Activated CD8-positive, alpha-beta T cell treated with anti-CD3 and anti-CD28 coated beads for 36 hours (primary cell): ENCODE measurements at regions not wholly inside any gene's neighbourhood (a gene's known extent, or its start where the extent isn't known, plus 50 kb on each side); places are given as distances from the start of the nearest gene placed in this dataset.

Experiments used
- ATAC-seq: fragments of 200-7000 bp; cut with Tn5 transposase; one replicate; pipeline ENCODE4 v1.10.0; 2021; ENCODE audit warnings: mild to moderate bottlenecking, moderate library complexity
- CTCF ChIA-PET: fragments of 350-600 bp; sonication (Branson Sonifier 250); formaldehyde crosslinking; loops from one replicate; lab custom pipeline; 2021; ENCODE audit warnings: antibody characterized with exemption; lab: Charles Lee
- POLR2A ChIA-PET: fragments of 350-600 bp; sonication (Branson Sonifier 250); formaldehyde crosslinking; loops from one replicate; lab custom pipeline; 2021; ENCODE audit warnings: antibody characterized with exemption; lab: Charles Lee
- DNase-seq: peaks from one replicate; pipeline ENCODE4 v3.0.0-alpha.2; 2020
- H3K27ac Mint-ChIP-seq: one replicate; pipeline ENCODE4 v1.8.0; 2021; ENCODE audit warnings: mild to moderate bottlenecking, mixed read lengths
- H3K27me3 Mint-ChIP-seq: one replicate; pipeline ENCODE4 v1.8.0; 2021; ENCODE audit warnings: mixed read lengths
- H3K36me3 Mint-ChIP-seq: one replicate; pipeline ENCODE4 v1.8.0; 2021; ENCODE audit warnings: low read depth, mixed read lengths
- H3K4me1 Mint-ChIP-seq: one replicate; pipeline ENCODE4 v1.8.0; 2021; ENCODE audit warnings: low read depth, mixed read lengths
- H3K4me3 Mint-ChIP-seq: one replicate; pipeline ENCODE4 v1.8.0; 2021; ENCODE audit warnings: mild to moderate bottlenecking, moderate library complexity, mixed read lengths
- H3K9me3 Mint-ChIP-seq: one replicate; pipeline ENCODE4 v1.8.0; 2021; ENCODE audit warnings: mixed read lengths
- CTCF ChIP-seq: fragments of 200-600 bp; IDR thresholded peaks from one replicate; pipeline ENCODE4 v1.8.0; 2022; ENCODE audit warnings: antibody characterized with exemption, mild to moderate bottlenecking
- intact Hi-C: fragments of 100-400 bp; cut with micrococcal nuclease; formaldehyde crosslinking; loops from one replicate; pipeline ENCODE4 v1.10.0; 2022

DNA sequence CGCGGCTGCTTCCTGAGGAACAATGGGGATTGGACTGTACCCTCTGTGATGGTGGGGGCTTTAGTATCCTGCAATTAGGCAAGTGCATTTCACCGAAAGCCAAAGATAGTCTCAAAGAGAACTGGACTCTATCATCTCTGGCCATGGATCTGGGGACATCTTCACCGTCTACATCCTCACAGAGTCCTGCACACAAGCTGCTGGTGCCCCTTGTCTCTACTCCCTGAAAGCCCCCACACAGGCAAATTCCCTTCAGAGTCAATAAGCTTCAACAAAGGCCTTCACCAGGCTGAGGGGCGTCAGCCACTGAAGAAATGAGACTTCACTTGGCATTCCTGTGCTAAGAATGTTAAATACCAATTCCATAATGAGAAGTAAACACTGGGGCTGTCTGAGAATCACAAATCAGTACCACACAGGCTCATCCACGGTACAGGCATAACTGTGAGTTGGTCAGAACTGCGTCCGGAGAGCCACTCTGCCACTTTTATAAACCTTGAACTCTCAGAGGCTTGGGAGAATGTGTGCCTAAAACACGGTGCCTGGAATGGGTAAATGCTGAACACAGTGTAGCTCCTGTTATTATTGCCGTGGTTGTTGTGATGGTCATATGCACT is 432.7 kb downstream of the ZNF521 start:
- Mint-ChIP-seq H3K36me3 (no peaks in the 10 kb centered on the region), H3K4me1 (no peaks in the 10 kb centered on the region), H3K4me3 (no peak overlapping the region), H3K27ac (no peak overlapping the region), H3K27me3 (no peaks in the 10 kb centered on the region), H3K9me3 (no peaks in the 10 kb centered on the region)
- ChIA-PET POLR2A (no interaction called here), CTCF (no interaction called here)
- ATAC-seq (no peak), DNase-seq (no peak)
- TF ChIP-seq CTCF: no peak
- intact Hi-C loops: no loop called here

- no peak for DNase-seq
- intact Hi-C loops: no loop called here
- Mint-ChIP-seq H3K27ac (no peak overlapping the region), H3K4me1 (no peaks in the 10 kb centered on the region), H3K9me3 (no peaks in the 10 kb centered on the region), H3K36me3 (no peaks in the 10 kb centered on the region), H3K27me3 (no peaks in the 10 kb centered on the region), H3K4me3 (no peak overlapping the region)
- no peak for ATAC-seq
- TF ChIP-seq CTCF: no peak
- CTCF ChIA-PET: no interaction called here
- POLR2A ChIA-PET: no interaction called here
These were observed 429.5 kb downstream of the ZNF521 start for GRCh38 chr18:24922491-24922890.

DNA sequence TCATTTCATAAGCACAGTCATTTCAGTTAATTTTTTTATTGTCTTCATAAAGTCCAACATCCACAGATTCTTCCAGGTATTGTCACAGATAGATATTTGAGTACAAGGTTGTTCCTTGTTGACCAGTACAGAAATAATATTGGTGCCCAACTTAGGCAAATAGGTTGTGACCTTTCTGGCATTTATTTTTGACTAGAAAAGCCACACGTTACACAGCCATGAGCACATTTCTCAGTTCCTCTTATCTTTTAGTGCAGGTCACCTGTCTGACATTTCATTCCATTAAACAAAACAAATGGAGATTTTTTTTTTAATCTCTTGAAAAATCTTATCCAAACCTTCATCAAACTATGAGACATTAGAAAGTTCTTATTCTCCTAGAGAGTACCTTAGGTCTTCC is 428.8 kb downstream of the ZNF521 start:
- POLR2A ChIA-PET: no interaction called here
- ATAC-seq (no peak), DNase-seq (no peak)
- no peaks in the 10 kb centered on the region for H3K27me3 Mint-ChIP-seq
- CTCF ChIA-PET: no interaction called here
- H3K4me1 Mint-ChIP-seq: no peaks in the 10 kb centered on the region
- no peak for TF ChIP-seq CTCF
- intact Hi-C loops: no loop called here
- no peak overlapping the region for H3K4me3 Mint-ChIP-seq
- no peaks in the 10 kb centered on the region for H3K9me3 Mint-ChIP-seq
- no peaks in the 10 kb centered on the region for H3K36me3 Mint-ChIP-seq
- H3K27ac Mint-ChIP-seq: no peak overlapping the region

DNA sequence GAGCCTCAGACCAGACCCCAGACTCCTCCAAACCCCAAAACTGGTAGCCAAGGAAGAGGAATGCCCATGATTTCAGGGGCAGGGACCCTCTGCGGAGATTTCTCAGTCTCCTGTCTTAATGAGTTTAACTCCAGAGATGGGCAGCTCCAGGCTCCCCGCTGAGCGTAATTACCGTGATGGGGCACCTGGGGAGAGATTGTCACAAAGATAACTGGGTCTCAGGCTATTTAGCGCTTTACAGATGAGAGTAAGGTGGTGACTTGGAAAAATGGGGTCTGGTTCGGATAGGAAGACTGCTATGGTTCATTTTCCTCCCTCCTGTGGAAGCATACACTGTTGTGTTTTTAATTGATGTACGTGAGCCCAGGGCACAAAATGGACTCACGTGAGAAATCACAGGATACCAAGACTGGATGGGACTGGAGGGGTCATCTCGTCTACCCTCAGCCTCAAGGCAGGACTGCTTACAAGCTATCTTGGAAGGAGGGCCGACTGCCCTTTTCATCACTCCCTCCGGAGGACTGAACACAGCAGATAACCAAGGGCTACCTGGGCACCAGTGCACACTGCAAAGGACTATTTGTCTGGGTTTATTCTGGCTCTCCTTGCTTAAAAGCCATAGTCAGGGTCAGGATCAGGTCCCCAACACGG is 427.8 kb downstream of the ZNF521 start:
- ATAC-seq (no peak), DNase-seq (no peak)
- no peak overlapping the region for H3K27ac Mint-ChIP-seq
- TF ChIP-seq CTCF: no peak
- H3K4me3 Mint-ChIP-seq: no peak overlapping the region
- CTCF ChIA-PET: no interaction called here
- H3K36me3 Mint-ChIP-seq: no peaks in the 10 kb centered on the region
- POLR2A ChIA-PET: no interaction called here
- intact Hi-C loops: no loop called here
- H3K9me3 Mint-ChIP-seq: no peaks in the 10 kb centered on the region
- H3K27me3 Mint-ChIP-seq: no peaks in the 10 kb centered on the region
- H3K4me1 Mint-ChIP-seq: no peaks in the 10 kb centered on the region

- Mint-ChIP-seq H3K27me3 (no peaks in the 10 kb centered on the region), H3K4me3 (no peak overlapping the region), H3K36me3 (no peaks in the 10 kb centered on the region), H3K4me1 (no peaks in the 10 kb centered on the region), H3K27ac (no peak overlapping the region), H3K9me3 (peaks cover 2% of the 10 kb centered on the region)
- POLR2A ChIA-PET: no interaction called here
- DNase-seq: no peak
- ATAC-seq: no peak
- CTCF ChIA-PET: no interaction called here
- intact Hi-C loops: no loop called here
- no peak for TF ChIP-seq CTCF
These were observed 425.3 kb downstream of the ZNF521 start for GRCh38 chr18:24926649-24927048.
